ENCODE measurements at regions not wholly inside any gene's neighbourhood (a gene's known extent, or its start where the extent isn't known, plus 50 kb on each side); places are given as distances from the start of the nearest gene placed in this dataset.

DNA sequence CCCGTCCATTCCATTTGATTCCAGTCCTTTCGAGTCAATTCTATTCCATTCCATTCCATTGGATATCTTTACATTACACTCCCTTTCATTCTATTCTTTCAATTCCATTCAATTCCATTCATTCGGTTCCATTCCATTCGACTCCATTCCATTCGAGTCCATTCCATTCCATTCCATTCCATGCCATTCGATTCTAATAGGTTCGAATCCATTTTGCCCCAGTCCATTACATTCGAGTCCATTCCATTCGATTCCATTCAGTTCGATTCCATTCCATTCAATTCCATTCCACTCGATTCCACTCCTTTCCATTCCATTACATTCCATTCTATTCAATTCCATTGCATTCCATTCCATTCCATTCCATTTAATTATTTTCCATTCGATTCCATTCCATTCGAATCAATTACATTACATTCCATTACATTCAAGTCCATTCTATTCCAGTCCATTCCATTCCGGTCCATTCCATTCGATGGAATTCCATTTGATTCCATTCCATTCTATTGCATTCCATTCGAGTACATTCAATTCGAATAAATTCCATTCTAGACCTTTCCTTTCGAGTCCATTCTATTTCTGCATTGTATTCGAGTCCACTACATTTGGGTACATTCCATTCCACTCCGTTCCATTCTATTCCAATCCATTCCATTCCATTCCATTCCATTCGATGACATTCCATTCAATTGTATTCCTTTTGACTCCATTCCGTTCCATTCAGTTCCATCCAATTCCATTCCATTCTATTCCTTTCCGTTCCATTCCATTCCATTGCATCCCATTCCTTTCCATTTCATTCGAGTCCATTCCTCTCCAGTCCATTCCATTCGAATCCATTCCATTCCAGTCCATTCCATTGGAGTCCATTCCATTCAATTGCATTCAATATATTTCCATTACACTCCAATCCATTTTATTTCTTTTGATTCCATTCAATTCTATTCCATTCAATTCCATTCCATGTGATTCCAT, 2604.8 kb upstream of the TPTE start:
- Histone ChIP-seq H3K14ac (ENCODE audit: insufficient read depth, low read length) (no peak overlapping the region), H3K4me1 (ENCODE audit: insufficient read depth, low read length) (no peaks in the 10 kb centered on the region), H3K27ac (ENCODE audit: insufficient read length, low read depth, low read length) (no peak overlapping the region), H3K79me1 (ENCODE audit: insufficient read depth, low read depth, low read length, poor library complexity, severe bottlenecking) (no peaks in the 10 kb centered on the region), H3K18ac (ENCODE audit: insufficient read length, low read depth, low read length) (no peak overlapping the region), H4K5ac (ENCODE audit: insufficient read length, low read depth, low read length) (no peak overlapping the region), H3K4me2 (ENCODE audit: insufficient read depth, insufficient read length, low read length) (no peak overlapping the region), H3K23ac (ENCODE audit: insufficient read length, low read depth, low read length) (no peak overlapping the region), H3K23me2 (ENCODE audit: insufficient read length, low read depth, low read length, poor library complexity, severe bottlenecking) (no peaks in the 10 kb centered on the region), H3K27me3 (ENCODE audit: insufficient read depth, low read length) (no peaks in the 10 kb centered on the region), H4K91ac (ENCODE audit: insufficient read length, low read depth, low read length) (no peak overlapping the region), H2AFZ (ENCODE audit: low read length) (no peak overlapping the region), H3K9me3 (ENCODE audit: control insufficient read depth, low read depth, low read length) (no peaks in the 10 kb centered on the region), H4K8ac (replicated peaks; ENCODE audit: insufficient read length, low read depth, low read length) (no peak overlapping the region), H3K9ac (ENCODE audit: extremely low read depth, insufficient read length, low read length) (no peak overlapping the region), H2BK5ac (ENCODE audit: insufficient read length, low read length) (no peak overlapping the region), H2BK12ac (ENCODE audit: insufficient read length, low read depth, low read length) (no peak overlapping the region), H3T11ph (ENCODE audit: low read length) (no peak overlapping the region), H3K56ac (ENCODE audit: insufficient read length, low read depth, low read length) (no peak overlapping the region), H2BK120ac (ENCODE audit: low read depth, low read length, poor library complexity, severe bottlenecking) (no peak overlapping the region), H2BK20ac (ENCODE audit: low read depth, low read length, poor library complexity, severe bottlenecking) (no peak overlapping the region), H3K79me2 (ENCODE audit: insufficient read depth, low read length) (no peaks in the 10 kb centered on the region), H2AK5ac (ENCODE audit: insufficient read length, low read length) (no peak overlapping the region), H4K20me1 (ENCODE audit: control insufficient read depth, insufficient read depth, insufficient read length) (no peaks in the 10 kb centered on the region), H2BK15ac (ENCODE audit: low read depth, low read length) (no peak overlapping the region), H3K4ac (ENCODE audit: low read depth, low read length) (no peak overlapping the region)
- Mint-ChIP-seq H3K4me1 (no peaks in the 10 kb centered on the region), H3K9me3 (no peaks in the 10 kb centered on the region), H3K4me3 (no peak overlapping the region; a peak in 1 of 5 replicates), H3K36me3 (ENCODE audit: insufficient read depth in 1 of 3, low read depth in 3 of 3) (no peaks in the 10 kb centered on the region; a peak in 4 of 7 replicates), H3K27ac (no peak overlapping the region), H3K27me3 (ENCODE audit: low read depth) (peaks cover 11% of the 10 kb centered on the region)
- over 99% methylated on average over 20 of the region's 25 CpGs for WGBS (ENCODE audit: extremely low coverage, insufficient read length, low lambda C conversion rate)
- DNase-seq = no peak
- TF ChIP-seq CTCF (conservative IDR thresholded peaks at IDR 0.05) = no peak

Data from H9 (cell line).